Sigmoid colon (tissue), 4 donors: ENCODE measurements at regions not wholly inside any gene's neighbourhood (a gene's known extent, or its start where the extent isn't known, plus 50 kb on each side); places are given as distances from the start of the nearest gene placed in this dataset.

Experiments used
- CTCF ChIP-seq, 4 experiments: fragments of 450-650 bp in 3 of 4; fragments of 200-600 bp in 1 of 4; IDR thresholded peaks; one replicate each; pipeline ENCODE4 v1.5.1; 2016 to 2019; ENCODE audit warnings: antibody characterized with exemption in 4 of 4, mild to moderate bottlenecking in 3 of 4, moderate library complexity in 2 of 4
- EP300 ChIP-seq, 4 donors: sonication (generic); formaldehyde crosslinking; IDR thresholded peaks; one replicate each; pipeline ENCODE4 v1.6.1; 2017; ENCODE audit warnings: antibody characterized with exemption in 4 of 4
- POLR2AphosphoS5 ChIP-seq, 4 donors: sonication (generic); formaldehyde crosslinking; IDR thresholded peaks; one replicate each; pipeline ENCODE4 v1.6.1; 2017; ENCODE audit warnings: antibody characterized with exemption in 4 of 4

- no peak for TF ChIP-seq CTCF (IDR thresholded peaks at IDR 0.05)
- TF ChIP-seq EP300 (IDR thresholded peaks at IDR 0.05): no peak
- no peak for TF ChIP-seq POLR2AphosphoS5 (IDR thresholded peaks at IDR 0.05)
Observed at GRCh38 chr13:85638265-85638664, 161.0 kb downstream of the SLITRK6 start.
